NCI-H82 treated with DMSO at 0.1 percent for 48 hours (cell line): ENCODE measurements at regions not wholly inside any gene's neighbourhood (a gene's known extent, or its start where the extent isn't known, plus 50 kb on each side); places are given as distances from the start of the nearest gene placed in this dataset.

Experiments used
- DNase-seq: peaks from one replicate; lab custom pipeline; 2025; ENCODE audit not compliant: unreplicated experiment; lab: John Stamatoyannopoulos, UW

DNA sequence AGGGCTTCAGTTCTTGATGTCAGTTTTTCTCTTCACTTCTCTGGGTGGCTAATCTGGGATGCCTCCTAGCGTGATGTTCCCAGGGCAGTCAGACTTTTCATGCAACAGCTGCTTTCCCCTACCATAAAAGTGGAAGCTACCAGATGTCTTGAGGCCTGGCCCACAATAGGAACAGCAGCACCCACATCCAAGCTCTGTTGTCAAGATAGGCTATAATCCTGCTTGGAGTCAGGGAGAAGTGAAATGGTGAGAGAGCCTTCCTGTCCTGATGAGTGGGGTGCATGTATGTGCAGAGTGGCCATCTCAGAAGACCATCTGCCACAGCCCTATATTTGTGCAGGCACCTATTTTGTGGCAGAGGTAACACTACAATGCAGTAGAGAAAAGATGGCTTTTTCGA, 108.0 kb downstream of the HTR5A start:
- no peak for DNase-seq

DNA sequence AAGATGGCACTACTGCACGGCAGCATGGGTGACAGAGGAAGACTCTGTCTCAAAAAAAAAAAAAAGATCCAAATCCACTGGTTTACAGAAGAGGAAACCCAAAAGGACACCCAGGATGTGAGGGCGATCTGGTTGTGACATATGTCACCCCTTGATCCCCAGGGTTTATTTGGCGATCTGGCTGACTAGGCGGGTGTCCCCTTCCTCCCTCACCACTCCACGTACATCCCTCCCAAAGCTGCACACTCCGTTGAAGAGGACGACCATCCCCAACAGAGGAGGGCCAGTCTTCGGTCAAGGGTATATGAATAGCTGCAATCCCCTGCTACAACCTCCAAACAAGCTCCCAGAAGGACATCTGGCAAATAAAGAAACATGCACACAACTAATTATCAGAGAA, 111.6 kb downstream of the HTR5A start:
- DNase-seq = no peak

DNA sequence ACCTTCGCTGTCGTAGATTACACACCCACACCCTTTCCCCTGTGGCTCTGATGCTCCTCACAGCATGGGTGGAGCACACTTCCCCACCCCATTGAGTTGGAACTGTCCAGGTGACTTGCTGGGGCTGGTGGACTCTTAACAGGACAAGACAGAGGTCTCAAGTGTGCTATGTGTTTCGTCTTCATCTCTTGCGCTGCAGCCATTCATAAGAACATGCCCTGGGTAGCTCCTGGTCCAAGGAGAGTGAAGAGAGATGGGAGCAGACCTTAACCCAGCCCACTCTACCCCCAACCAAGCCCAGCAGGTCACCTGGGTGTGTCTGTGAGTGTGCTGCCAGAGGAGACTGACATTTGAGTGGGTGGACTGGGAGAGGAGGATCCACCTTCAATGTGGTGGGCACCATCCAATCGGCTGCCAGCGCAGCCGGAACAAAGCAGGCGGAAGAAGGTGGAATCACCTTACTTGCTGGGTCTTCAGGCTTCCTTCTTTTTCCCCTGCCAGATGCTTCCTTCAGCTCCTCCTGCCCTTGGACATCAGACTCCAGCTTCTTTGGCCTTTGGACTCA, 112.4 kb downstream of the HTR5A start:
- DNase-seq = no peak

DNA sequence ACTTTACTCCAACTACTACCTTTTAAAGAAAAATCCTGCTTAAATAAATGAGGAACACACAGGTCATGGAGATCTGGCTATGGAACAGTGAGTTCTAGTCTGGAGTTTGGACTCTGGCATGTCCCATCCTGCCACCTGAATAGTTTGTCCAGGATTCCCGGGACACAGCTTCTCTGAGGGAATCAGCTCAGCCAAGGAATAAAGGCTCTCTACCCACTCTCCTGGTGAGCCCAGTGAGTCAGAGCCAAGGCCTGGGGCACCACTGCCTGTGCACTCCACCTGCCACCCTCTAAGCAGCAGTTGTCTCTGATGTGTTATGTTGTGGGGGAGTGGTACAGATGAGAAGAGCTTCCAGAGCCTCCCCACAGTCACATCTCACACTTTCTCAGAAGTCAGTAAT, 113.5 kb downstream of the HTR5A start:
- DNase-seq = no peak

DNA sequence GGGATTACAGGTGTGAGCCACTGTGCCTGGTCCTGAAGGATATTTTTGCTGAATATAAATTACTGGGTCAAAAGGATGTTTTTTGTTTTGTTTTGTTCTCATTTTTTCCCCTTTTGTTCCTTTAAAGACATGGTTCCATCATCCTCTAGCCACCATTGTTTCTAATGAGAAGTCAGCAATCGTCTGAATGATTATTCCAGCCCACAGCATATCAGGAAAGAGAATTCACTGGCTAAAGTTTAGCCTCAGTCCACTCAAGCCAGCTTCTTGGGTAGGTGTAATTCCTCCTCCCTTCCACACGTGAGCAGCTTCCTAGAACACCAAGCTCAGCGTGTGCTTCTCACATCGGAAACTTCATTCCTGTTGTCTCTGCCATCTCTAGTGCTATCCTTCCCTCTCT, 112.8 kb upstream of the INSIG1 start:
- no peak for DNase-seq

DNA sequence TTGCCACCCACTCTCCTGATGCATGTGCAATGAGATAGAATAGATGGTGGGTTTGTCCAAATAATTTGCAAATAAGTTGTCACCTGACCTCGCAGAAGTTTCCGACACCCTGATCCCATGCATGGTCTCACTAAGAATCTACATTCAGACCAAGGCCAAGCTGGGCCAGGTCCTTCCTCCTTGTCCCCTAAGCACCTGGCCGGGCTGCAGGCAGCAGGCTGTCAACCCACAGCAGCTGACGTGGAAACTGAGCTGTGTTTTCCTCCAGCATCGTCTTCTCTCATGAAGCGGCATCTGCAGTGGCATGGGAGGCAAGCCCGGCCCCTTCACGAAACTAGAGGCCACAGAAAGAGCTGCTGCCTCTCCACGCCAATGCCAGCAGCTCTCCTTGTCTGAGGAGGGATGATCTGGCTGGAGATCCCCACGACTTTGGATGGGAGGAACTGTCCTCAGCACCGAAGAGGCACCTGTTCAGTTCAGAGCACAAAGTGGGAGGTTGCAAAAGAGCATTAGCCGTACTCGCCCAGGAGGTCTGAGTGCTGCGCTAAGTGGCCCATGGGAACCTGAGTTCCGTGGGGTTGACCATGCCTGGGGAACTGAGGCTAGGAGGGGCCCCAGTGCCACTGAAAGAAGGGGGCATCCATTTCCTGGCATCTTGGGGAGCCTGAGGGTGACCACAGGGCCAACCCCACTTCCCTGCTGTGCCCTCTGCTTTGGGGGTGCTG, 110.5 kb upstream of the INSIG1 start:
- DNase-seq = no peak

DNA sequence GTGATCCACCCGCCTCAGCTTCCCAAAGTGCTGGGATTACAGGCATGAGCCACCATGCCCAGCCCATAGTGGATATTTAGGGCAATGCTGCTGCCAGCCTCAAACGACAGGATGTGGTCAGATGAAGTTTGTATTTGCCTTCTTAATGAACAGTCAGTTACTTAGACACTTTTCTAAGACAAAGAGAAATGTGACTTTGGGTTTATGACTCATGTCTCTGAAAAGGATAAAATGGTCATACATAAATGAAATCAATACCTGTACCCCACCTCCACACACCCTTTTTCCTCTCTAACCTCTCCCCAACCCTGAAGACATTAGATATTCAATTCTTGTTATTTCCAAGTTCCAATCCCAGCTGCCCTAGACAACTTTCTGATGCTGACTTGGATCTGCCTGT, 109.3 kb upstream of the INSIG1 start:
- DNase-seq = no peak

DNA sequence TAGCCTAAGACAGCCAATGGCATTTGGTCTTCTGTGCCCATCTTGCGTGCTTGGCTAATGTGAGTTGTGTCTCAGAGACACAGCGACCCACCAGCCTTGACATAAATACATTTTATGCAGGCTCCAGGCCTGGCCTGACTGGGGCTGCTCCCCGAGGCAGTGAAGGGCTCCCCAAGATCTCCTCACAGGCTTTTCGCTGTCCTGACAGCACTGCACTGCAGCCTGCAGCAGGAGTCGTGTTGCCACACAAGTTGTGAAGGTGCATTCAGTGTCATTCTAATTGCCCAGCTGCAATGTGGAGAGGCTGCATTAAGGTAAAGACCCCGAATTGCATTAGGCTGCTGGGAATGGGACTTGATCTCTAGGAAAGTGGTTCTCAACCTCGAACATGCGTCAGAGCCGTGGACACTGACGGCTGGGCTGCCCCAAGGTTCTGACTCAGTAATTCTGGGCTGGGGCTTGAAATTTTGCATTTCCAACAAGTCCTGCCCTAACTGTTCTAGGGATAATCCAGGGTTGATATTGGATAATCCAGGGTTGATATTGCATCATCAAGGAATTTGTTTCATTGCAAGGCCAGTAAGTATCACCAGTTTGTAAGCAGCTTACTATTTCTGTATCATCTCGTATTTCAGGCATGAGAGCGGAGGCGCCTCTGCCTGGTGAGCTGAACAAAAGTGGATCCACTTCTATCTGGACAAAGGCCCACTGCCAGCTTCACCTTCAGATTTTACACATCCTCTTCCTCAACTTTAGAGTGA, 108.7 kb upstream of the INSIG1 start:
- no peak for DNase-seq

DNA sequence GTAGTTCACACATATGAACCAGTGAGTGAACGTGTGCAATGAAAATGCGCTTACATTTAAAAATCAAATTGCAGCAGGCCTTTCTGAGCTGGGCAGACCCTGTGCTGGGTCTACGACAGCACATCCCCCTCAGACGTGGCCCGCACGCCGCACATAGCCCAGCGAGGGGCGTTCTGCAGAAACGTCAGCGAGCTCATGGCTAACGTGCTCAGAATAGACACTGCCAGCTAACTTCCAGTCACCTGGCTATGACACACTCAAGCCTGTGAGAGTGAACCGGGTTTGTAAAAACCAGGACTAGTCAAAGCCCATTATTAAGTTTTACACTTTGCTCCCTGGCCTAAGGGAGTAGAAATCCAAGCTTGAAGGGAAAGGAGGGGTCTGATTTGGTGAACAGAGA, 108.1 kb upstream of the INSIG1 start:
- DNase-seq = no peak

DNA sequence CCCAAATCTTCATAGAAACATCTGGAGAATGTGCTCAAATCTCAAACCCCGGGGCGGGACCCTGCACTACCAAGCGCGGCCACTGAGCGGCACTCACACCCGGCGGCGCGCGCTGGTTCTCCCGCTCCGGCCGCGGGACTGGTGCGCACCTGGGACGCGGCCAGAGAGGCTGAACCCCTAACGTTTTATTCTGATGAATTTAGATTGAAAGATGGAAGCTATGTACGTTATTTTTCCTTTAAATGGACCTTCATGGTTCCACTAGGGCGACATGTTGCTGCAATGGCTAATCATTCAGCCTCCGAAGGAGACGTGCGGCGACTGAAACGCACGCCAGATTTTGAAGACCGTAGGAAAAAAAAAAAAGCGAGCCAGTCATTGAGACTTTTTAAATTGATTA, 107.0 kb upstream of the INSIG1 start:
- DNase-seq = no peak

DNA sequence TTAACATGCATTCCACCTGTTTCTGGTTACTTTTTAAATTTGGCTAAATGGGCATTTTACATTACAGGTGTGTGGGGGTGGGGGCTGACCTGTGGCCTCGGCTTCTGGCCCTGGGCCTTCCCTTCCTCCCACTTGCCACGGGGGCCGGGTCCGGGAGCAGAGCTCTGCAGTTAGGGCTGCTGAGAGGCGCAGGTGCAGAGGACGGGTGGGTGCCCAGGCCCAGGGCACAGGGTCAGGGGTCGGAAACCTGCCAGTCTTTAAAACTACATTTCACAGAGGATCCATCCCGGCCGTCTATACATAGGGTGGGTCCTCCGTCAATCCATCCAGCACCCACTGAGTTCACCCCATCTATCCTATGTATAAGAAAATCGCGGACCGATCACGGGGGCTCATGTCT, 106.5 kb upstream of the INSIG1 start:
- no peak for DNase-seq

DNA sequence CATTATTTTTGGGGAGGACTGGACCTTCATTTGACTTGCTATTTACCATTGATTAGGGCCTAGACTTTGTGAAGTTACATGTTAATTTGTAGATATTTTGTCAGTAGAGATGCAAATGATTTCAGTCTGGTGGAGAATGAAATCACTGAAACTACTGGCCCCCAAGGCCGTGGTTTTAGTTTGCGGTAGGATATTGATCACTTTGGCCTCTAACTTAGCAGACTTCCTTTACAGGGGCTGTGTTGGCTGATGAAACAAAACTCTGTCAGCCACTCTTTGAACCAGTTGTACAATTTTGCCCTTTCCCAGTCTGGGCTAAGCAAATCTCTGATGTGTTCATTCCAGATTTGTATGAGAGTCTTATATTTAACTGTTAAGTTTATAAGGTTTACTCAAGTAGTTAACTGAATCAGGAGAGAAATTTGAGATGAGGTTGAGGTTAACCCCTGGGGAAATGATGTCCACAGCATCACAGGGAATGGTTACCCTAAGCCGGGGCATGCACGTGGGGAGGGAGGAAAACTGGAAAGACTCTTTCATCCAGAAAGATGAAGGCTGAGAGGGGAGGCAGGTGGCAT, 105.7 kb upstream of the INSIG1 start:
- no peak for DNase-seq

DNA sequence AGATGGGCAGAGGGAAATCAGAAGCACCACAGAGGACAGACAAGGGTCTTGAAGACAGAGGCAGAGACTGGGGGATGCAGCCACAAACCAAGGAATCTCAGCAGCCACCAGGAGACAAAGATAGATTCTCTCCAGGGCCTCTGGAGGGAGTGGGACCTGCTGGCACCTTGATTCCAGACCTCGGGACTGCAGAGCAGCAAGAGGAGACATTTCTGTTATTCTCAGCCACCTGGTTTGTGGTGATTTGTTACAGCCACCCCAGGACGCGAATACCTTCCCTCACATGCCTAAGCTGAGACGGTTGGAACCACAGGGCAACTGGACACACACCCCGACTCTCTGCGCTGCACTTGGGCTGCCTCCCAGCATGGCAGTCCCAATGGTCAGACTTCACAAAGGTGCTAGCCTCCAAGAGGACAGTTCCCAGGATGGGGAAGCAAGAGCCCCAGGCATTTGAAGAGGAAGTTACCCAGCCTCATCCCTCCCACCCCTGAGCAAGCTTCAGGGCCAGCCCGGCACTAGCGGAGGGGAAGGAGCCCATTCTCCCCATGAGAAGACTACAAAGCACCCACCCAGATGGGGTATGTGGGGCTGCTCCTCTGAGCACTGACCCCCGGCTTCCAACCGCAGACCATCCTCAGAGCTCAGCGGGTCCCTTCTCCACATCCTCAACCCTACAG, 104.6 kb upstream of the INSIG1 start:
- DNase-seq = no peak

DNA sequence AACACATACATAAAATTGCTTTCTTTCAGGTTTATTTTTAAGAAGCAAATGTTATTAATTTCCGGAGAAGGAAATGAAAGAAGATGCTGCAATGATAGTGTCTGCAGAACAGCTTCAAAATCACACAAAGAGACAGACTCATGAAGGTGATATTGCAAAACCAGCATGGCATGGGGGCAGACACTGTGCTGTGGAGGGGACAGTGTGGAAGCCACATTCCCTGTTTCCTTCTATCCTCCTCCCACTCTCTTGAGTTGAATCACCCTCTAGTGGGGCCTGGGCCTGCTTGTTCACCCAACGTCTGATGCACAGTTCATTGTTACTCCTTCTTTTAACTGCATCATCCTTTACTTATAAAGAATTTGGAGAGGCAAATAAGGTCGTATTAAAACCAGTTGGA, 104.0 kb upstream of the INSIG1 start:
- no peak for DNase-seq

DNA sequence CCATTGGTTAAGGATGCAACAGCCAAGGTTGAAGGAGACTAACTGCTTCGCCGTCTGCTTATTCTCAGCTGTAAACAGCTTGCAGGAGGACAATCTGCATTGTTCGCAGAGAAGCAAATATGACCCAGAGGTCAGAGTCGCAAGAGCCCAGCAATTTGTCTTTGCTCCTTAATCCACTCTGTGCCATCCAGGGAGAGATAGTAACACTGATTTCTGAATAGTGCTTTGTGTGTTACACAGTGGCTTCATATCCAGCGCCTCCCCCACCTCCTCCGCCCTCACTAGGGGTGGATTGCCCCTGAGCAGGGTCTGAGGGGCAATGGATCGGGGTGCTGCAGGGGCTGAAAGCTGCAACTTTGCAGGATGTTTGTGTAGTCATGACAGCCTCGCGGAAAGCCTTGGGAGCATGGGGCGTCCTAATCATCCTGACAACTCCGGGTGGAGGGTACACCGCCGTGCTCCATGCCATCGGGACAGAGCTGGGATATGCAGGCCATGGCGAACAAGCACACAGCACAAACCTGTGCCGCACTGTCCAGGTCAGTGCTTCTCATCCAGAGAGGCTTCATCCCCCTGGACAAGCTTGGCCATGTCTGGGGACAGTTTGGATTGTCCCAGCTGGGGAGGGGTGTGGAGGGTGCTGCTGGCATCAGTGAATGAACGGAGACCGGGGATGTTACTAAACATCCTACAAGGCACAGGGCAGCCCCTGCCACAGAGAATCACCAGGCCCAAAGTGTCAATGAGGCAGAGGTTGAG, 103.1 kb upstream of the INSIG1 start:
- DNase-seq = no peak

DNA sequence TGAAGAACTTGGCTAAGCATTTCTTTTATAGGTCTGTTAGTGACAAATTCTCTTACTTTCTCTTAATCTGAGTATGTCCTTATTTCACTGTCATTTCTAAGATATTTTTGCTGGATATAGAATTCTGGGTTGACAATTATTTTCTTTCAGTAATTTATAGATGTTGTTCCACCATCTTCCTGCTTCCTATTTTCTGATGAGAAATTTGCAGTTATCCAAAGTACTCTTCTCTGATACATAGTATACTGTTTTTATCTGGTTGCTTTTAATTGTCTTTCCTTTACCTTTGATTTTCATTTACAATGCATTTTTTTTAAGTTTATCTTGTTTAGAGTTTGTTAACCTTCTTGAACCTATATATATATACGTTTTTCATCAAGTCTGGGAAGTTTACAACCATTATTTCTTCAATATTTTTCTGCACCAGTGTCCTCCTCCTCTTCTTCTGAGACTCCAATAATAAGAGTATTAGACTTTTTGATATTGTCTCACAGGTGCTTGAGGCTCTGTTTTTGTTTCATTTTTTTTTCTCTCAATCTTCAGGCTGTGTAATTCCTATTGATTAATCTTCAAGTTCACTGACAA, 101.6 kb upstream of the INSIG1 start:
- no peak for DNase-seq

DNA sequence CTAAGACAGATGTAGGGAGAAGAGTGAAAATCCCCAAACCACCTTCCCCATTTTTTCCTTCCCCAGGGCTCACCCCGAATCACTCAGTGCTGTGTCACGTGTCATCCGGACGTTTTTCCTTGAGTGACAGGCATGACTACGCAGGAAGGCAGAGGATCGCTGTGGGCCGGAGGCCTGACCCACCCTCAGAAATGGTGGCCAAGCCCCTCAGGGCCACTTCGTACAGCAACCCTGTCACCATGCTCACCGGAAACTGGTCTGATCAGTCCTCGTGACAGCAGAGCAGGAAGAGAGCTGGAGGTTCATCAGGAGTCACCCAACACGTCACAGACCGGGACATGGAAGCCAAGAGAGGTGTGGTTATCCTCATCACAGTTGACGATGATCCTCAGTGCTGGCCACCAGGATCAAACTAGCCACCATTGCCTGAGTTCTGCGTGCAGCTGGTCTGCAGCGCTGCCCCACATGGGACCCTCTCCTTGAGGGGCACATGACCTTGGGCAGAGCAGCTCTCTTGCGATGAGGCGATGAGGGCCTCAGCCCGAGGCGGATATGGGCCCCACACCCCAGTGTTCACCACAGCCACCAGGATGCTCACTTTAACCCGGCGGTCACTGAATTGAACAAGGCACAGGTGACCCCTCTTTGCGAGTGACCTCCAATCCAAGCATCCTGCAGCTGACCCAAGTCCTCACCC, 99.3 kb upstream of the INSIG1 start:
- DNase-seq = no peak

DNA sequence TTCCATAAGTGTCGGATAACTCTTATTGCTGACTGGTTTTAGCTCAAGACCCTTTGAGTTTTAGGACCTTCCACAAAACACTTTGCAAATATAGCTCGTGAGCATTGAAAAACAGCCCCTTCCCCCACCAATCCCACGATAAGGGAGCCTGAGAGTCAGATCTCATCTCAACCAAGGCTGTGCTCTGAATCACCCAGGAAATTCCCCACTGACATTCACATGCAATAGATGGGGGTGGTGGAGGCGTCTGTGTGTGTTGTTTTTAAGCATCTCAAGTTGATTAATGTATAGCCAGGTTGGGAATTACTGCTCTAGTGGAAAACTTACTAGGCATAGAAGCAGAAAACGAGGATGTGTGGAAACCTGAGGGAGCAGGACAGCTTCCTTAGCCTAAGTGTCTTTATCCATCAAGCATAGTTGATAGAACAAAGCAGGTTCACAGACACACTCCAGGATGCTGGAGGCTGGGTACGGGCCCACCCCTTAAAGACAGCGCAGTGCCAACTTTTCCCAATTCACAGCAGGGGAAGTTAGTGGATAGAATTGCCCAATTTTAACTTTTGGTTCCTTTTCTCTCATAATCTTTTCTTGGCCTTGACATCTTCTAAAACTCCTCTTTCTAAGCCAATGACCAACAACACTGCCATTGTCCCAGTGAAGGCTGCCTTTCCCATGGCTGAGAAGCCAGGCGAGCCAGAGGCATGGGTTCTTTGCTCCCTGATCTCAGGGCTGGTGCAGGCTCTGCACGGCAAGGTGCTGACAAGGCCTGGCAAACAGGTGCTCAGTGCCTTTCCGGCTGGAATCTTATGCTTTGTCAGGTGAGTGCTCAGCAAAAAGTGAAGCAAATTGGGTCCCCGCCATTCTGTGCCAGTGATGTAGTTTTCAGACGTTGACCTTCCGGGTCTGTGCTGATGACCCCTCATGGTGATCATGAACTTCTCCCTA, 98.5 kb upstream of the INSIG1 start:
- no peak for DNase-seq
